ENCODE measurements at regions not wholly inside any gene's neighbourhood (a gene's known extent, or its start where the extent isn't known, plus 50 kb on each side); places are given as distances from the start of the nearest gene placed in this dataset.
"Not testable (repeated sequence)": the region's sequence is repeated elsewhere in the genome, so short reads cannot be mapped to it uniquely, and the experiment has no call there.

DNA sequence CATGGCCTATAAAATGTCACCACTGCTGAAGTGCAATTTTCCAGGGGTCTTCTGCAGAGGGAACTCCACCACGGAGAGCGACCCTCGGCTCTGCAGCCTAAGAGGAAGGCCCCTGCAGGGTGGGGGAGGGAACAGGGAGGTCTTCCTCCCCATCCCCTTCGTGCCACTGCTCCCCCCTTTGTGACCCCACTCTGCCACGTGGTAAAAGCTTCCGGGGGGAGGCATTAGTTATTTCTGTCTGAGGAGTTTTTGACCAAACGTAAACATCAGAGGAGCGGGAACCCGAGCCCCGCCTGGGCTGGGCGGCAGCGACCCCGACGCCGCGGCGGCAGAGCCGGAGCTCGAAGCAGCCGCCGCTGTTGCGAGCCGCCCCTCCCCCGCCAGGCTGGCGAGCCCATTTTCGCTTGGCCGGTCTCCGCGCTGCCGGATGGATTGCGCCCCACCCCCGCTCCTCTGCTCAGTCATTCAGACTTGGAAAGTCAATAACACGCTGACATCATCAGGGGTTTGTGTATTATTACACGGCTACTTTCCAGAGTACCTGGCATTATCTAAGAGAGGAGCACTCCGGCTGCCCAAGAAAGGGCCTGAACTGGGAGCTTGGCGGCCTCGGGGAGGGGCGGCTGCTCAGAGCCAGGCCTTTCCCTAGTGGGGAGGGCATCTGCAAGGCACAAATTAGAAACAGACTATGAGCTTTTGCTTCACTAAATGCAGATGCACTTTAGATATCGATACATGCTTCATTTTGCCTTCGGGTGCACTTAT is 162.5 kb upstream of the TBL1XR1 start:
- Histone ChIP-seq H3K27ac (peak overlapping the region; percentile 88 to 90), H3K27me3 (no peaks in the 10 kb centered on the region), H3K9me3 (no peaks in the 10 kb centered on the region), H3K4me3 (peak overlapping the region; percentile 29 to 59), H3K36me3 (no peaks in the 10 kb centered on the region), H3K4me1 (peaks cover 20 to 49% of the 10 kb centered on the region in 2 donors)
- peak; percentile 79 to 97 for DNase-seq (ENCODE audit: low spot score in 2 of 2)
- TF ChIP-seq, protein P1, sequence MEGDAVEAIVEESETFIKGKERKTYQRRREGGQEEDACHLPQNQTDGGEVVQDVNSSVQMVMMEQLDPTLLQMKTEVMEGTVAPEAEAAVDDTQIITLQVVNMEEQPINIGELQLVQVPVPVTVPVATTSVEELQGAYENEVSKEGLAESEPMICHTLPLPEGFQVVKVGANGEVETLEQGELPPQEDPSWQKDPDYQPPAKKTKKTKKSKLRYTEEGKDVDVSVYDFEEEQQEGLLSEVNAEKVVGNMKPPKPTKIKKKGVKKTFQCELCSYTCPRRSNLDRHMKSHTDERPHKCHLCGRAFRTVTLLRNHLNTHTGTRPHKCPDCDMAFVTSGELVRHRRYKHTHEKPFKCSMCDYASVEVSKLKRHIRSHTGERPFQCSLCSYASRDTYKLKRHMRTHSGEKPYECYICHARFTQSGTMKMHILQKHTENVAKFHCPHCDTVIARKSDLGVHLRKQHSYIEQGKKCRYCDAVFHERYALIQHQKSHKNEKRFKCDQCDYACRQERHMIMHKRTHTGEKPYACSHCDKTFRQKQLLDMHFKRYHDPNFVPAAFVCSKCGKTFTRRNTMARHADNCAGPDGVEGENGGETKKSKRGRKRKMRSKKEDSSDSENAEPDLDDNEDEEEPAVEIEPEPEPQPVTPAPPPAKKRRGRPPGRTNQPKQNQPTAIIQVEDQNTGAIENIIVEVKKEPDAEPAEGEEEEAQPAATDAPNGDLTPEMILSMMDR (IDR thresholded peaks at IDR 0.05), result no peak
- intact Hi-C loops (cut with DNase I), result loop anchor here (1.0 to 10.0 kb wide), 10 partner anchors 65 to 1028 kb away; partner anchors contain the start of gene TBL1XR1

- TF ChIP-seq, protein P1 (IDR thresholded peaks at IDR 0.05), result no peak
- no peaks in the 10 kb centered on the region for H3K27me3 ChIP-seq
- H3K4me3 ChIP-seq, result peak overlapping the region in 1 of 2 donors; percentile 29
- no peaks in the 10 kb centered on the region for H3K9me3 ChIP-seq
- DNase-seq (ENCODE audit: low spot score in 2 of 2), result no peak
- peak overlapping the region; percentile 88 to 90 for H3K27ac ChIP-seq
- intact Hi-C loops (cut with DNase I), result loop anchor here (5.0 to 10.0 kb wide), 6 partner anchors 91 to 1026 kb away; no protein-coding TSS in a partner anchor
- peaks cover 20 to 49% of the 10 kb centered on the region in 2 donors for H3K4me1 ChIP-seq
- no peaks in the 10 kb centered on the region for H3K36me3 ChIP-seq
Observed at GRCh38 chr3:177361081-177361938, 164.0 kb upstream of the TBL1XR1 start.

GRCh38 chr3:177362626-177363025 is 165.3 kb upstream of the TBL1XR1 start:
- intact Hi-C loops (cut with DNase I), result loop anchor here (5.0 to 10.0 kb wide), 6 partner anchors 90 to 1025 kb away; no protein-coding TSS in a partner anchor
- TF ChIP-seq, protein P1 (IDR thresholded peaks at IDR 0.05), result no peak
- peak overlapping the region in 1 of 2 donors; percentile 90 for H3K27ac ChIP-seq
- no peaks in the 10 kb centered on the region for H3K36me3 ChIP-seq
- DNase-seq (ENCODE audit: low spot score in 2 of 2), result no peak
- H3K9me3 ChIP-seq, result no peaks in the 10 kb centered on the region
- H3K4me3 ChIP-seq, result no peak overlapping the region
- H3K4me1 ChIP-seq, result peaks cover 19 to 37% of the 10 kb centered on the region in 2 donors
- no peaks in the 10 kb centered on the region for H3K27me3 ChIP-seq

DNA sequence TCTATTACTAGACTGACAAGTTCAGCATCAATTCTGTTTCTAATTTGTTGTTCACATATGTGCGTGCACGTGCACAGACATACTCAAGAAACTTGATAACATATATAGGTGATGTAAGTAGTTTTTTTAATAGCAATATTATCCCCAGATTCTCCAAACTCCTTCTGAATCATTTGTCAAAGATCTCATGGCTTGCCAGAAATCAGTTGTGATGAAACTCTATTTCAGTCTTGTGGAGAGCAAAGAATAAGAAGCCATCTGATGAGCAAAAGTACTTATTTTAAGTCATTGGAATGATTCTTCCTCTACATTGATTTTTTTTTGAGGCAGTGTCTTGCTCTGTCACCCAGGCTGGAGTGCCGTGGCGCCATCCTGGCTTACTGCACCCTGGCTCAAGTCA is 167.0 kb upstream of the TBL1XR1 start:
- Histone ChIP-seq H3K4me3 (no peak overlapping the region), H3K27me3 (no peaks in the 10 kb centered on the region), H3K36me3 (no peaks in the 10 kb centered on the region), H3K27ac (no peak overlapping the region), H3K9me3 (no peaks in the 10 kb centered on the region), H3K4me1 (peaks cover 5 to 21% of the 10 kb centered on the region in 2 donors)
- intact Hi-C loops (cut with DNase I), result loop anchor here (5.0 to 10.0 kb wide), 6 partner anchors 88 to 1023 kb away; no protein-coding TSS in a partner anchor
- DNase-seq (ENCODE audit: low spot score in 2 of 2), result no peak
- TF ChIP-seq, protein P1 (IDR thresholded peaks at IDR 0.05), result no peak

GRCh38 chr3:177365294-177365693 is 168.0 kb upstream of the TBL1XR1 start:
- H3K36me3 ChIP-seq; H3K4me3 ChIP-seq; H3K9me3 ChIP-seq; H3K27ac ChIP-seq; H3K27me3 ChIP-seq; DNase-seq (ENCODE audit: low spot score in 2 of 2): not testable (repeated sequence)
- intact Hi-C loops (cut with DNase I), result loop anchor here (10.0 kb wide), 1 partner anchor 540 kb away; no protein-coding TSS in a partner anchor
- H3K4me1 ChIP-seq, result peaks cover 0 to 20% of the 10 kb centered on the region in 2 donors

Measured in ascending aorta (tissue), 2 donors.